AG20443 (cell line): ENCODE measurements at regions not wholly inside any gene's neighbourhood (a gene's known extent, or its start where the extent isn't known, plus 50 kb on each side); places are given as distances from the start of the nearest gene placed in this dataset.

Source experiments
- DNase-seq: peaks from one replicate; pipeline ENCODE4 v3.0.0; 2012; ENCODE audit warnings: low spot score, mixed read lengths

GRCh38 chr1:29441916-29442668, 205.8 kb downstream of the PTPRU start:
- DNase-seq = no peak

- no peak for DNase-seq
These were observed 203.3 kb downstream of the PTPRU start for GRCh38 chr1:29439615-29440014.

GRCh38 chr1:29438991-29439390, 202.7 kb downstream of the PTPRU start:
- no peak for DNase-seq

GRCh38 chr1:29437946-29438345, 201.6 kb downstream of the PTPRU start:
- no peak for DNase-seq

GRCh38 chr1:29436181-29436785, 200.0 kb downstream of the PTPRU start:
- DNase-seq = no peak

GRCh38 chr1:29433830-29434229, 197.5 kb downstream of the PTPRU start:
- no peak for DNase-seq

- no peak for DNase-seq
These were observed 194.8 kb downstream of the PTPRU start for GRCh38 chr1:29431138-29431537.

- no peak for DNase-seq
These were observed 193.3 kb downstream of the PTPRU start for GRCh38 chr1:29429656-29430055.

- DNase-seq = no peak
These were observed 192.7 kb downstream of the PTPRU start for GRCh38 chr1:29428997-29429396.

- no peak for DNase-seq
These were observed 191.9 kb downstream of the PTPRU start for GRCh38 chr1:29428280-29428615.

GRCh38 chr1:29427614-29428279, 191.4 kb downstream of the PTPRU start:
- DNase-seq = no peak

GRCh38 chr1:29426701-29427279, 190.5 kb downstream of the PTPRU start:
- DNase-seq = no peak

GRCh38 chr1:29425631-29426030, 189.3 kb downstream of the PTPRU start:
- DNase-seq = no peak

- DNase-seq = no peak
These were observed 187.9 kb downstream of the PTPRU start for GRCh38 chr1:29424266-29424665.

GRCh38 chr1:29420202-29420601, 183.9 kb downstream of the PTPRU start:
- DNase-seq = no peak

- no peak for DNase-seq
These were observed 181.6 kb downstream of the PTPRU start for GRCh38 chr1:29417971-29418370.

- no peak for DNase-seq
These were observed 181.0 kb downstream of the PTPRU start for GRCh38 chr1:29417147-29417858.

GRCh38 chr1:29416267-29417146, 180.2 kb downstream of the PTPRU start:
- DNase-seq = no peak

GRCh38 chr1:29415861-29416260, 179.5 kb downstream of the PTPRU start:
- DNase-seq = no peak

GRCh38 chr1:29415156-29415830, 179.0 kb downstream of the PTPRU start:
- no peak for DNase-seq

- DNase-seq = no peak
These were observed 177.8 kb downstream of the PTPRU start for GRCh38 chr1:29414086-29414485.
